Endothelial cell of umbilical vein (primary cell): ENCODE measurements at regions not wholly inside any gene's neighbourhood (a gene's known extent, or its start where the extent isn't known, plus 50 kb on each side); places are given as distances from the start of the nearest gene placed in this dataset.

Experiments used
- BruUV-seq: library from RNA; stranded (reverse); fragments of 400-500 nt; replicated peaks from 2 replicates; lab custom pipeline; 2021; lab: Mats Ljungman, UMichigan
- CTCF ChIA-PET: fragments of 300-600, 350-600 bp; sonication (Branson Sonifier 250); formaldehyde crosslinking; loops from one replicate; lab custom pipeline; 2021; ENCODE audit warnings: antibody characterized with exemption, inconsistent platforms; lab: Charles Lee
- POLR2A ChIA-PET: fragments of 300-600, 350-600 bp; sonication (Branson Sonifier 250); formaldehyde crosslinking; loops from one replicate; lab custom pipeline; 2021; ENCODE audit warnings: antibody characterized with exemption, inconsistent platforms; lab: Charles Lee
- DNase-seq: peaks from one replicate; pipeline ENCODE4 v3.0.0-alpha.2; 2011; ENCODE audit warnings: low read depth, low spot score
- FAIRE-seq: peaks from 2 replicates; lab custom pipeline; 2011; peaks lifted over from hg19 to GRCh38; lab: Jason Lieb, UNC
- H2AFZ ChIP-seq: 2 replicates; pipeline ENCODE4 v1.6.0; 2012; ENCODE audit warnings: low read depth, low read length, control low read depth, inconsistent platforms
- H3K27ac ChIP-seq: 2 replicates; pipeline ENCODE4 v1.5.1; 2011; ENCODE audit warnings: low read depth, mild to moderate bottlenecking, control low read depth, low read length, moderate library complexity; ENCODE audit not compliant: insufficient read depth
- H3K27me3 ChIP-seq, 2 experiments: 2 replicates each; pipeline versions ENCODE4 v1.6.0 to v1.6.1; 2011; ENCODE audit warnings: low read length in 2 of 2, mixed read lengths in 1 of 2; ENCODE audit not compliant: control insufficient read depth in 2 of 2, insufficient read depth in 2 of 2
- H3K36me3 ChIP-seq, 2 experiments: 2 replicates in 1 of 2; 3 replicates in 1 of 2; pipeline ENCODE4 v1.5.1; 2011; ENCODE audit warnings: low read length in 2 of 2, mild to moderate bottlenecking in 1 of 2, moderate library complexity in 1 of 2; ENCODE audit not compliant: control insufficient read depth in 2 of 2, insufficient read depth in 2 of 2; ENCODE audit errors: extremely low read depth in 1 of 2
- H3K4me1 ChIP-seq: 3 replicates; pipeline ENCODE4 v1.5.1; 2011; ENCODE audit warnings: mild to moderate bottlenecking, low read length; ENCODE audit not compliant: control insufficient read depth, insufficient read depth; ENCODE audit errors: extremely low read depth
- H3K4me2 ChIP-seq: 2 replicates; pipeline ENCODE4 v1.6.1; 2011; ENCODE audit warnings: low read length, control low read depth, mixed read lengths; ENCODE audit not compliant: insufficient read depth
- H3K4me3 ChIP-seq, 3 experiments: fragments of 200-600 bp in 1 of 3; sonication (generic), shearing (Covaris generic) in 1 of 3; replicated peaks in 1 of 3; 2 replicates each; pipeline ENCODE4 v1.5.1; 2011 to 2016; ENCODE audit warnings: control low read depth in 3 of 3, low read length in 3 of 3, mild to moderate bottlenecking in 2 of 3, inconsistent platforms in 1 of 3, low read depth in 1 of 3, moderate library complexity in 1 of 3; ENCODE audit not compliant: insufficient read depth in 1 of 3
- H3K79me2 ChIP-seq: 2 replicates; pipeline ENCODE4 v1.6.0; 2012; ENCODE audit warnings: low read length, inconsistent platforms; ENCODE audit not compliant: control insufficient read depth, insufficient read depth
- H3K9ac ChIP-seq: replicated peaks from 2 replicates; pipeline ENCODE3; 2011; ENCODE audit warnings: low read length, control low read depth; ENCODE audit not compliant: insufficient read depth; ENCODE audit errors: extremely low read depth
- H3K9me1 ChIP-seq: replicated peaks from 3 replicates; pipeline ENCODE4 v1.6.0; 2011; ENCODE audit warnings: mild to moderate bottlenecking, low read length; ENCODE audit not compliant: control insufficient read depth, insufficient read depth; ENCODE audit errors: extremely low read depth
- H3K9me3 ChIP-seq: replicated peaks from 2 replicates; pipeline ENCODE4 v1.5.1; 2012; ENCODE audit warnings: low read length, inconsistent platforms; ENCODE audit not compliant: control insufficient read depth, insufficient read depth
- H4K20me1 ChIP-seq: replicated peaks from 2 replicates; pipeline ENCODE3; 2011; ENCODE audit warnings: mild to moderate bottlenecking, low read length; ENCODE audit not compliant: control insufficient read depth, insufficient read depth; ENCODE audit errors: extremely low read depth
- EZH2 ChIP-seq: IDR thresholded peaks from 2 replicates; pipeline ENCODE4 v1.6.1; 2012; ENCODE audit warnings: borderline replicate concordance, low read depth, mild to moderate bottlenecking, moderate library complexity, low read length, inconsistent platforms; ENCODE audit not compliant: severe bottlenecking
- FOS ChIP-seq: IDR thresholded peaks from 2 replicates; pipeline ENCODE4 v1.6.1; 2011; ENCODE audit warnings: mild to moderate bottlenecking, low read length, moderate library complexity, borderline replicate concordance; ENCODE audit not compliant: insufficient read depth
- GATA2 ChIP-seq: IDR thresholded peaks from 2 replicates; pipeline ENCODE4 v1.7.0; 2011; ENCODE audit warnings: low read depth, mild to moderate bottlenecking, moderate library complexity, mixed read lengths, low read length; ENCODE audit not compliant: insufficient read length, insufficient read depth
- JUN ChIP-seq: IDR thresholded peaks from 2 replicates; pipeline ENCODE4 v1.6.1; 2011; ENCODE audit warnings: borderline replicate concordance, low read depth; ENCODE audit not compliant: insufficient read length, insufficient read depth
- MYC ChIP-seq: IDR thresholded peaks from one replicate; pipeline ENCODE4 v1.6.1; 2011; ENCODE audit warnings: mild to moderate bottlenecking, low read depth, low read length
- POLR2A ChIP-seq: IDR thresholded peaks from 2 replicates; pipeline ENCODE4 v1.6.1; 2012; ENCODE audit warnings: low read depth, mild to moderate bottlenecking, control low read depth, low read length
- POLR2AphosphoS5 ChIP-seq: IDR thresholded peaks from 2 replicates; pipeline ENCODE4 v1.6.1; 2012; ENCODE audit warnings: low read depth, mild to moderate bottlenecking, control low read depth, low read length, moderate library complexity; ENCODE audit not compliant: insufficient read depth
- dilution Hi-C: fragments of 300-500 bp; cut with MboI; formaldehyde crosslinking; loops from one replicate; pipeline ENCODE4 v1.15.0; 2019; ENCODE audit warnings: low sequenced_read_pairs; ENCODE audit not compliant: extremely low pct_ligation_motif_present
- intact Hi-C: fragments of 100-400 bp; cut with micrococcal nuclease; formaldehyde crosslinking; loops from one replicate; pipeline ENCODE4 v1.10.0; 2022
- TF ChIP-seq, protein P1 (sequence below): IDR thresholded peaks from 2 replicates; pipeline ENCODE4 v1.6.1; 2011; ENCODE audit not compliant: insufficient read depth, insufficient read length
- TF ChIP-seq, protein P2 (sequence below), 2 donors: IDR thresholded peaks; 1 replicate in 1 of 2; 2 replicates in 1 of 2; pipeline ENCODE4 v1.5.1; 2011; ENCODE audit warnings: low read length in 2 of 2, mild to moderate bottlenecking in 2 of 2, moderate library complexity in 2 of 2, control low read depth in 1 of 2, inconsistent platforms in 1 of 2, low read depth in 1 of 2; ENCODE audit not compliant: insufficient read depth in 1 of 2; ENCODE audit errors: extremely low read depth in 1 of 2

GRCh38 chr4:128376958-128377357, 89.3 kb upstream of the PGRMC2 start:
- dilution Hi-C loops (no loop called here), intact Hi-C loops (no loop called here)
- H4K20me1 ChIP-seq = no peaks in the 10 kb centered on the region
- TF ChIP-seq JUN = no peak
- no peak for TF ChIP-seq GATA2
- no peak for TF ChIP-seq POLR2AphosphoS5
- TF ChIP-seq EZH2 = no peak
- no peak for TF ChIP-seq MYC
- no peak for TF ChIP-seq FOS
- no peak for TF ChIP-seq POLR2A
- TF ChIP-seq, protein P1, sequence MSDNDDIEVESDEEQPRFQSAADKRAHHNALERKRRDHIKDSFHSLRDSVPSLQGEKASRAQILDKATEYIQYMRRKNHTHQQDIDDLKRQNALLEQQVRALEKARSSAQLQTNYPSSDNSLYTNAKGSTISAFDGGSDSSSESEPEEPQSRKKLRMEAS = no peak
- DNase-seq = no peak
- POLR2A ChIA-PET = no interaction called here
- H3K36me3 ChIP-seq = no peaks in the 10 kb centered on the region
- no peaks in the 10 kb centered on the region for H3K9me1 ChIP-seq
- H3K27me3 ChIP-seq = no peaks in the 10 kb centered on the region
- no peak for FAIRE-seq
- no peaks in the 10 kb centered on the region for H3K9me3 ChIP-seq
- no peak overlapping the region for H3K27ac ChIP-seq
- CTCF ChIA-PET = interaction anchor here (0.6 kb wide), 1 partner anchor 271 kb away, joined by 3 read pairs; no protein-coding TSS in a partner anchor
- no TSS peak for BruUV-seq
- no peaks in the 10 kb centered on the region for H3K79me2 ChIP-seq
- no peak overlapping the region for H3K4me2 ChIP-seq
- no peaks in the 10 kb centered on the region for H3K4me1 ChIP-seq
- no peak overlapping the region for H3K9ac ChIP-seq
- H2AFZ ChIP-seq = no peak overlapping the region
- no peak overlapping the region for H3K4me3 ChIP-seq

GRCh38 chr4:128376303-128376702, 88.7 kb upstream of the PGRMC2 start:
- Histone ChIP-seq H3K4me2 (no peak overlapping the region), H3K9me1 (no peaks in the 10 kb centered on the region), H3K79me2 (no peaks in the 10 kb centered on the region), H2AFZ (no peak overlapping the region), H3K36me3 (no peaks in the 10 kb centered on the region), H4K20me1 (no peaks in the 10 kb centered on the region), H3K27me3 (no peaks in the 10 kb centered on the region), H3K27ac (no peak overlapping the region), H3K9me3 (no peaks in the 10 kb centered on the region), H3K4me1 (no peaks in the 10 kb centered on the region), H3K4me3 (no peak overlapping the region), H3K9ac (no peak overlapping the region)
- POLR2A ChIA-PET = no interaction called here
- dilution Hi-C loops = no loop called here
- intact Hi-C loops = no loop called here
- TF ChIP-seq, protein P2, sequence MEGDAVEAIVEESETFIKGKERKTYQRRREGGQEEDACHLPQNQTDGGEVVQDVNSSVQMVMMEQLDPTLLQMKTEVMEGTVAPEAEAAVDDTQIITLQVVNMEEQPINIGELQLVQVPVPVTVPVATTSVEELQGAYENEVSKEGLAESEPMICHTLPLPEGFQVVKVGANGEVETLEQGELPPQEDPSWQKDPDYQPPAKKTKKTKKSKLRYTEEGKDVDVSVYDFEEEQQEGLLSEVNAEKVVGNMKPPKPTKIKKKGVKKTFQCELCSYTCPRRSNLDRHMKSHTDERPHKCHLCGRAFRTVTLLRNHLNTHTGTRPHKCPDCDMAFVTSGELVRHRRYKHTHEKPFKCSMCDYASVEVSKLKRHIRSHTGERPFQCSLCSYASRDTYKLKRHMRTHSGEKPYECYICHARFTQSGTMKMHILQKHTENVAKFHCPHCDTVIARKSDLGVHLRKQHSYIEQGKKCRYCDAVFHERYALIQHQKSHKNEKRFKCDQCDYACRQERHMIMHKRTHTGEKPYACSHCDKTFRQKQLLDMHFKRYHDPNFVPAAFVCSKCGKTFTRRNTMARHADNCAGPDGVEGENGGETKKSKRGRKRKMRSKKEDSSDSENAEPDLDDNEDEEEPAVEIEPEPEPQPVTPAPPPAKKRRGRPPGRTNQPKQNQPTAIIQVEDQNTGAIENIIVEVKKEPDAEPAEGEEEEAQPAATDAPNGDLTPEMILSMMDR (IDR thresholded peaks at IDR 0.05; ENCODE audit: extremely low read depth in 1 of 2, insufficient read depth in 1 of 2, low read depth in 1 of 2, low read length in 2 of 2) = no peak
- TF ChIP-seq MYC (no peak), JUN (no peak), EZH2 (no peak), POLR2AphosphoS5 (no peak)
- FAIRE-seq = no peak
- no peak for DNase-seq
- CTCF ChIA-PET = interaction anchor here (0.6 kb wide), 1 partner anchor 271 kb away, joined by 3 read pairs; no protein-coding TSS in a partner anchor
- no TSS peak for BruUV-seq
